Osteocyte (in vitro differentiated cells): ENCODE measurements at regions not wholly inside any gene's neighbourhood (a gene's known extent, or its start where the extent isn't known, plus 50 kb on each side); places are given as distances from the start of the nearest gene placed in this dataset.

Experiments
- DNase-seq: peaks from one replicate; pipeline ENCODE4 v3.0.0; 2021; ENCODE audit warnings: mixed read lengths; ENCODE audit not compliant: unreplicated experiment; ENCODE audit errors: extremely low spot score
- H3K27ac Mint-ChIP-seq: one replicate; pipeline ENCODE4 v1.8.0; 2021; ENCODE audit warnings: mild to moderate bottlenecking, mixed read lengths; ENCODE audit not compliant: unreplicated experiment
- H3K27me3 Mint-ChIP-seq: one replicate; pipeline ENCODE4 v1.8.0; 2021; ENCODE audit warnings: mixed read lengths; ENCODE audit not compliant: unreplicated experiment
- H3K36me3 Mint-ChIP-seq: one replicate; pipeline ENCODE4 v1.8.0; 2021; ENCODE audit warnings: mixed read lengths; ENCODE audit not compliant: unreplicated experiment
- H3K4me1 Mint-ChIP-seq: one replicate; pipeline ENCODE4 v1.8.0; 2021; ENCODE audit warnings: mixed read lengths; ENCODE audit not compliant: unreplicated experiment
- H3K4me3 Mint-ChIP-seq: one replicate; pipeline ENCODE4 v1.8.0; 2021; ENCODE audit warnings: mild to moderate bottlenecking, moderate library complexity, mixed read lengths; ENCODE audit not compliant: unreplicated experiment
- H3K9me3 Mint-ChIP-seq: one replicate; pipeline ENCODE4 v1.8.0; 2021; ENCODE audit warnings: mixed read lengths; ENCODE audit not compliant: unreplicated experiment
- TF ChIP-seq, protein P1 (sequence below): fragments of 200-600 bp; sonication (generic); IDR thresholded peaks from 2 replicates; pipeline ENCODE4 v1.5.0; 2021; ENCODE audit warnings: antibody characterized with exemption, mild to moderate bottlenecking, moderate library complexity

DNA sequence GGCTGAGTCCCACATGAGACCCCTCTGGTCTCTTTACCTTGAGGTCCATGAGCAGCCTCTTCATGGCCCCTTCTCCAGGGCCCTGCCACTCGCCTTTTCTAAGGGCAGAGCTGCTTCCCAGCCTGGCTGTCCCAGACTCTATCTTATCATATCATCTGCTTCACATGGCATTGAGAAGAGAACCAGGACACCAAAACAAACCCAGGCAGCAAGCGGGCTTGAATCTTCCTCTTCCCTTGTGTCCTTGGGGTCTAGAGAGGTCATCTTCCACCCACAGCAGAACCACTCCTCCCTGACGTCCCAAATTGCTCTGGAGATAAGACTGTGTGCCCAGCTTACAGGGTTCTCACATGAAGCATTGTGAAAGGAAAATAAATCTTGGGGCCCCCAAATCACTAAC is 261.3 kb upstream of the AUTS2 start:
- no peak overlapping the region for H3K27ac Mint-ChIP-seq
- H3K36me3 Mint-ChIP-seq, result no peaks in the 10 kb centered on the region
- no peaks in the 10 kb centered on the region for H3K9me3 Mint-ChIP-seq
- H3K4me1 Mint-ChIP-seq, result peaks cover 10% of the 10 kb centered on the region
- TF ChIP-seq, protein P1, sequence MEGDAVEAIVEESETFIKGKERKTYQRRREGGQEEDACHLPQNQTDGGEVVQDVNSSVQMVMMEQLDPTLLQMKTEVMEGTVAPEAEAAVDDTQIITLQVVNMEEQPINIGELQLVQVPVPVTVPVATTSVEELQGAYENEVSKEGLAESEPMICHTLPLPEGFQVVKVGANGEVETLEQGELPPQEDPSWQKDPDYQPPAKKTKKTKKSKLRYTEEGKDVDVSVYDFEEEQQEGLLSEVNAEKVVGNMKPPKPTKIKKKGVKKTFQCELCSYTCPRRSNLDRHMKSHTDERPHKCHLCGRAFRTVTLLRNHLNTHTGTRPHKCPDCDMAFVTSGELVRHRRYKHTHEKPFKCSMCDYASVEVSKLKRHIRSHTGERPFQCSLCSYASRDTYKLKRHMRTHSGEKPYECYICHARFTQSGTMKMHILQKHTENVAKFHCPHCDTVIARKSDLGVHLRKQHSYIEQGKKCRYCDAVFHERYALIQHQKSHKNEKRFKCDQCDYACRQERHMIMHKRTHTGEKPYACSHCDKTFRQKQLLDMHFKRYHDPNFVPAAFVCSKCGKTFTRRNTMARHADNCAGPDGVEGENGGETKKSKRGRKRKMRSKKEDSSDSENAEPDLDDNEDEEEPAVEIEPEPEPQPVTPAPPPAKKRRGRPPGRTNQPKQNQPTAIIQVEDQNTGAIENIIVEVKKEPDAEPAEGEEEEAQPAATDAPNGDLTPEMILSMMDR, result no peak
- H3K27me3 Mint-ChIP-seq, result peaks cover 5% of the 10 kb centered on the region
- no peak overlapping the region for H3K4me3 Mint-ChIP-seq
- DNase-seq, result no peak

DNA sequence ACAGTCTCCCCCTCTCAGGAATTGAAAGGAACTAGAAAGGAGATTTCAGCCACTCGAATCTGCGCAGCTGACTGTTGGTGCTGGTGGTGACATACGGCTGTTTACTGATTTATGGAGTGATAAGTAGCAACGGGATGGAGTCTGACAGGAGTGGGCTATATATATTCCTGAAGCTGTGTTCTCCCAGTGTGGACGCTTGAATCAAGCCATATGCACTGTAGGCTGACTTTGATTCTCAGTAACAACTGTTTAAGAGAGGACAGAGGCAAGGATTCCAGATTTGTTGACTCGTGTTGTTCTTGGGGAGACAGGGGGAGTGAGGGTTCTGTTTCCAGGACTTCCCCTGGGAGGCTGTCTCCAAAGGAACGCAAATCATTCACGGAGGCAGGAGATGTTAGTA is 260.1 kb upstream of the AUTS2 start:
- no peaks in the 10 kb centered on the region for H3K36me3 Mint-ChIP-seq
- no peak overlapping the region for H3K27ac Mint-ChIP-seq
- H3K27me3 Mint-ChIP-seq, result peaks cover 5% of the 10 kb centered on the region
- TF ChIP-seq, protein P1, result no peak
- H3K4me3 Mint-ChIP-seq, result no peak overlapping the region
- H3K9me3 Mint-ChIP-seq, result no peaks in the 10 kb centered on the region
- peaks cover 10% of the 10 kb centered on the region for H3K4me1 Mint-ChIP-seq
- DNase-seq, result no peak

DNA sequence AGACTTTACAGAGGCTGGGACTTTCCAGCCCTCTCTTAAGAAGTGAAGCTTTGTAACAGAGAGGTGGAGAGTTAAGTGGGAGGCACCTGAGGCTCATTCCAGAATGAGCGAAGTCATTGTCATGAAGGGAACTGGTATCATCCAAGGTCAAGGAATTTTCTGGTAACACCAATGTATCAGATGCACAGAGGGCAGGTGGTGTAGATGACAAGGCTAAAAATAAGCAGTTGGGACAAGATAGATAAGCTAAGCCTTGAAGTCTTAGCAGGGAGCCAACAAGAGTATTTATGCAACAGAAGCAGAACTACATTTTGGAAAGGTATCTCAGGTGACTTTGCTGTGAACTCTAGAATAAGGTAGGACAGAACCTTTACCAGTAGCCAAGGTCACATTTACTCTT is 257.0 kb upstream of the AUTS2 start:
- Mint-ChIP-seq H3K9me3 (no peaks in the 10 kb centered on the region), H3K36me3 (no peaks in the 10 kb centered on the region), H3K4me3 (no peak overlapping the region), H3K4me1 (no peaks in the 10 kb centered on the region), H3K27me3 (peaks cover 11% of the 10 kb centered on the region), H3K27ac (no peak overlapping the region)
- TF ChIP-seq, protein P1, result no peak
- DNase-seq, result no peak

DNA sequence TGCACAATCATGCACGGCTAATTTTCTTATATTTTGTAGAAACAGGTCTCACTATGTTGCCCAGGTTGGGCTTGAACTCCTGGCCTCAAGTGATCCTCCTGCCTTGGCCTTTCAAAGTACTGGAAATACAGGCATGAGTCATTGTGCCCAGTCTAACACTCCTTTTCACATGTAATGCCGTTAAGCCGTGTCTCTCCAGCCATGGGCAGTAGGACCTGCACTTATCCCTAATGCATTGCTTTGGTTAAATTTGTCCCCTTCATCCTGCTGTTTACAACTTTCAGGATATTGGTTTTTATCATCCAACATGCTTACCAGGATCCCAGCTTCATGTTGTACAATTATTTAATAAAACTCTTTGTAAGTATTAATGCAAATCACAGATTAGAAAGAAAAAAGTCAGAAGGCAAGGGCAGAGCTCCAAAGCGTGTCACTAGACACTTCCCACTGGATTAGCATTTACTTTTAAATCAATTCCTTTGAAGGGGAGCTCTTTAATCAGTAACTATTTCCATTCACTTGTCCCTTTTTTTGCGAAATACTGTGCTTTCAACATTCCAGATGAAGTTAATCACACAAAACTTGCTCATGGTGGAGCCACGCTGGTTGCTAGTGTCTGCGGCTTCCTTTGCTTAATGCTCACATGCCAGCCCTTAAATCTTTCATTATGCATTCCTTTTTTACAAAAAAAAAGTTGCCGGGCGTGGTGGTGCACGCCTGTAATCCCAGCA is 256.0 kb upstream of the AUTS2 start:
- TF ChIP-seq, protein P1, result no peak
- no peaks in the 10 kb centered on the region for H3K9me3 Mint-ChIP-seq
- no peaks in the 10 kb centered on the region for H3K36me3 Mint-ChIP-seq
- no peak for DNase-seq
- H3K4me1 Mint-ChIP-seq, result no peaks in the 10 kb centered on the region
- H3K4me3 Mint-ChIP-seq, result no peak overlapping the region
- peaks cover 14% of the 10 kb centered on the region for H3K27me3 Mint-ChIP-seq
- H3K27ac Mint-ChIP-seq, result no peak overlapping the region

DNA sequence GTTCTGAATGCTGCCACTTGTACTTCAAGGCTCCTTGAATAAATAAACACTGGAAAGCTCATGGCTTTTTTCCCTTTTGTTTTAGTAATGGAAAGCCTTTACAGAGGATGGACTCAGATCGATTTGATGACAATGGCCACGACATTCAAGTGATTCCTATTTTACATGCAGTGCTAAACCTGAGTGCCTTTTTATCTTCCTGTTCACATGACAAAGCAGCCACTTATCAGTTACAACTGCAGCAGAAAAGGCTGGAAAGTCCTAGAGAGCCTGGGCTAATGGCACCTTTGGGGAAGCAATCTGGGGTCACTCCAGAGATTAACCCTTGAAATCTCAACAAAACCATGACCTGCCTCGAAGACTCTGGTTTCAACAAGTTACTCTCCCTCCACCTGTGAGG is 249.0 kb upstream of the AUTS2 start:
- Mint-ChIP-seq H3K4me1 (no peaks in the 10 kb centered on the region), H3K9me3 (no peaks in the 10 kb centered on the region), H3K36me3 (no peaks in the 10 kb centered on the region), H3K27me3 (peaks cover 15% of the 10 kb centered on the region), H3K4me3 (no peak overlapping the region), H3K27ac (no peak overlapping the region)
- no peak for DNase-seq
- TF ChIP-seq, protein P1, result no peak
